Spleen (tissue), 11 donors: ENCODE measurements at regions not wholly inside any gene's neighbourhood (a gene's known extent, or its start where the extent isn't known, plus 50 kb on each side); places are given as distances from the start of the nearest gene placed in this dataset.

Source experiments
- DNase-seq: peaks from one replicate; pipeline ENCODE4 v3.0.0-alpha.2; 2020
- H3K27ac ChIP-seq, 8 donors: fragments of 200-600 bp; sonication (generic) in 7 of 8; 1 replicate in 4 of 8; 2 replicates in 4 of 8; pipeline versions ENCODE4 v1.5.0 to v1.8.0; 2016 to 2021; ENCODE audit warnings: inconsistent platforms in 4 of 8, mild to moderate bottlenecking in 4 of 8, moderate library complexity in 1 of 8
- H3K27me3 ChIP-seq, 7 donors: fragments of 200-600 bp; sonication (generic) in 6 of 7; replicated peaks in 1 of 7; 1 replicate in 4 of 7; 2 replicates in 3 of 7; pipeline versions ENCODE4 v1.5.0 to v1.8.0; 2016 to 2021; ENCODE audit warnings: inconsistent platforms in 3 of 7, mild to moderate bottlenecking in 1 of 7
- H3K36me3 ChIP-seq, 6 donors: fragments of 200-600 bp; sonication (generic) in 5 of 6; 1 replicate in 4 of 6; 2 replicates in 2 of 6; pipeline versions ENCODE4 v1.5.0 to v1.8.0; 2016 to 2021; ENCODE audit warnings: inconsistent platforms in 2 of 6
- H3K4me1 ChIP-seq, 6 donors: fragments of 200-600 bp; sonication (generic) in 5 of 6; 1 replicate in 3 of 6; 2 replicates in 3 of 6; pipeline versions ENCODE4 v1.5.0 to v1.8.0; 2016 to 2021; ENCODE audit warnings: inconsistent platforms in 3 of 6
- H3K4me3 ChIP-seq, 8 donors: fragments of 200-600 bp; sonication (generic) in 7 of 8; 1 replicate in 4 of 8; 2 replicates in 4 of 8; pipeline versions ENCODE4 v1.5.0 to v1.8.0; 2016 to 2021; ENCODE audit warnings: inconsistent platforms in 4 of 8, mild to moderate bottlenecking in 4 of 8, moderate library complexity in 2 of 8
- H3K9me3 ChIP-seq, 8 donors: fragments of 200-600 bp; sonication (generic) in 7 of 8; 1 replicate in 4 of 8; 2 replicates in 4 of 8; pipeline versions ENCODE4 v1.5.0 to v1.8.0; 2016 to 2021; ENCODE audit warnings: inconsistent platforms in 4 of 8
- CTCF ChIP-seq, 11 experiments: fragments of 200-600 bp in 7 of 11; fragments of 450-650 bp in 4 of 11; sonication (generic) in 4 of 11; IDR thresholded peaks in 8 of 11; conservative IDR thresholded peaks in 3 of 11; 1 replicate in 7 of 11; 2 replicates in 4 of 11; pipeline versions ENCODE4 v1.4.0 to v1.8.0; 2016 to 2021; ENCODE audit warnings: antibody characterized with exemption in 11 of 11, inconsistent platforms in 4 of 11, mild to moderate bottlenecking in 1 of 11
- POLR2A ChIP-seq, 3 donors: fragments of 450-650 bp; IDR thresholded peaks; one replicate each; pipeline ENCODE4 v1.5.1; 2017; ENCODE audit warnings: antibody characterized with exemption in 3 of 3, mild to moderate bottlenecking in 1 of 3
- POLR2AphosphoS5 ChIP-seq, 3 donors: sonication (generic); formaldehyde crosslinking; IDR thresholded peaks; one replicate each; pipeline ENCODE4 v1.5.1; 2017; ENCODE audit warnings: antibody characterized with exemption in 3 of 3
- WGBS, 5 donors: extraction: QIAGEN DNeasy Blood & Tissue Kit in 3 of 5; methylation state at CpG; one replicate each; pipeline versions ENCODE4 v1.1.5 to v1.1.7; 2013 to 2018; 5-methylcytosine and 5-hydroxymethylcytosine counted together
- intact Hi-C: fragments of 100-400 bp; cut with DNase I; formaldehyde crosslinking; loops from one replicate; pipeline ENCODE4 v1.15.0; 2023; ENCODE audit warnings: low total_unique reads
- donor health status: healthy with polysubstance abuse.
- donor health status: DM: no; HTN: no; CAD: no; lungs with moderate emphysema.
- donor health status: DM: no; HTN: no; CAD: no.
- donor health status: Bipolar disorder and iron deficiency.
- donor health status: healthy.
- donor health status: DM: no; HTN: no; CAD: no.
- donor health status: DM: yes; HTN: yes; CAD: no.

GRCh38 chr14:104333646-104334423, 195.4 kb downstream of the KIF26A start:
- H3K4me1 ChIP-seq = peaks cover 0 to 8% (median 0%) of the 10 kb centered on the region in 6 donors
- H3K9me3 ChIP-seq = peaks cover 4 to 48% (median 39%) of the 10 kb centered on the region in 8 donors
- DNase-seq = peak; percentile 68
- H3K36me3 ChIP-seq = no peaks in the 10 kb centered on the region
- H3K27ac ChIP-seq = no peak overlapping the region
- TF ChIP-seq POLR2AphosphoS5 (IDR thresholded peaks at IDR 0.05) = no peak
- 84 to 88% (median 87%) methylated on average over 38 to 39 of the region's 39 CpGs for WGBS, 5 donors
- no peak overlapping the region for H3K4me3 ChIP-seq
- H3K27me3 ChIP-seq = peaks cover 0 to 18% (median 0%) of the 10 kb centered on the region in 7 donors
- intact Hi-C loops = no loop called here

- TF ChIP-seq POLR2A (IDR thresholded peaks at IDR 0.05) = no peak
- TF ChIP-seq CTCF (IDR thresholded peaks at IDR 0.05 in 8 of 11, conservative IDR thresholded peaks at IDR 0.05 in 3 of 11) = no peak
- no peak for TF ChIP-seq POLR2AphosphoS5 (IDR thresholded peaks at IDR 0.05)
- Histone ChIP-seq H3K27ac (no peak overlapping the region), H3K9me3 (peaks cover 4 to 48% (median 38%) of the 10 kb centered on the region in 8 donors), H3K4me1 (peaks cover 0 to 8% (median 0%) of the 10 kb centered on the region in 6 donors), H3K36me3 (no peaks in the 10 kb centered on the region), H3K4me3 (no peak overlapping the region), H3K27me3 (peaks cover 0 to 18% (median 0%) of the 10 kb centered on the region in 7 donors)
- no peak for DNase-seq
- intact Hi-C loops = no loop called here
- WGBS, 5 donors = 88 to 92% (median 91%) methylated on average over 30 to 31 of the region's 31 CpGs
Measured at GRCh38 chr14:104334424-104335161, 196.2 kb downstream of the KIF26A start.

- no peak for DNase-seq
- Histone ChIP-seq H3K4me1 (peaks cover 0 to 8% (median 0%) of the 10 kb centered on the region in 6 donors), H3K36me3 (no peaks in the 10 kb centered on the region), H3K4me3 (no peak overlapping the region), H3K27ac (no peak overlapping the region), H3K27me3 (peaks cover 0 to 18% (median 0%) of the 10 kb centered on the region in 7 donors), H3K9me3 (peaks cover 0 to 42% (median 32%) of the 10 kb centered on the region in 8 donors)
- intact Hi-C loops = no loop called here
- no peak for TF ChIP-seq CTCF (IDR thresholded peaks at IDR 0.05 in 8 of 11, conservative IDR thresholded peaks at IDR 0.05 in 3 of 11)
- no peak for TF ChIP-seq POLR2A (IDR thresholded peaks at IDR 0.05)
- no peak for TF ChIP-seq POLR2AphosphoS5 (IDR thresholded peaks at IDR 0.05)
- 79 to 89% (median 84%) methylated on average over 3 to 4 of the region's 4 CpGs for WGBS, 5 donors
Measured at GRCh38 chr14:104335176-104335575, 196.8 kb downstream of the KIF26A start.

DNA sequence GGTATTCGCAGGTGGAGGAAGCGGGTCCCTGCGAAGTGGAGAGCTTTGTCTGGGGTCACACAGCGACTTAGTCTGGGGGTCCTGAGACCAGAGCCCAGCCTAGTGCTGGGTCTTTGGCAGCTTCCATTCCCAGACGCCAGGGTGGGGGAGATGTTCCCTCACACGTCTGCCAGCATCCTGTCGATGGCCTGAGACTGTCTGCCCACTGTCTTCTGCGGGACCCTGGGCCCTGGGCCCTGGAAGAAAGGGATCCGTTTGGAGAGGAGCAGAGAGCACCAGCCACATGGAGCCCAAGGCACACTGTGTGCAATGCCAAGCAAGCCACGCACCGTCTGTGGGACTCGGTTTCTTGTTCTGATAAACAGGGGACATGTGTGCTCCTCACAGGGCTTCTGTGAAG, 197.2 kb downstream of the KIF26A start:
- TF ChIP-seq CTCF (IDR thresholded peaks at IDR 0.05 in 8 of 11, conservative IDR thresholded peaks at IDR 0.05 in 3 of 11) = no peak
- TF ChIP-seq POLR2A (IDR thresholded peaks at IDR 0.05) = no peak
- TF ChIP-seq POLR2AphosphoS5 (IDR thresholded peaks at IDR 0.05) = no peak
- H3K27me3 ChIP-seq = peaks cover 0 to 18% (median 0%) of the 10 kb centered on the region in 7 donors
- intact Hi-C loops = no loop called here
- peaks cover 0 to 37% (median 28%) of the 10 kb centered on the region in 8 donors for H3K9me3 ChIP-seq
- H3K4me1 ChIP-seq = peaks cover 0 to 8% (median 0%) of the 10 kb centered on the region in 6 donors
- H3K4me3 ChIP-seq = no peak overlapping the region
- H3K27ac ChIP-seq = no peak overlapping the region
- DNase-seq = no peak
- WGBS, 5 donors = 89 to 95% (median 92%) methylated on average over 10 to 12 of the region's 12 CpGs
- no peaks in the 10 kb centered on the region for H3K36me3 ChIP-seq
